ENCODE measurements at regions not wholly inside any gene's neighbourhood (a gene's known extent, or its start where the extent isn't known, plus 50 kb on each side); places are given as distances from the start of the nearest gene placed in this dataset.

DNA sequence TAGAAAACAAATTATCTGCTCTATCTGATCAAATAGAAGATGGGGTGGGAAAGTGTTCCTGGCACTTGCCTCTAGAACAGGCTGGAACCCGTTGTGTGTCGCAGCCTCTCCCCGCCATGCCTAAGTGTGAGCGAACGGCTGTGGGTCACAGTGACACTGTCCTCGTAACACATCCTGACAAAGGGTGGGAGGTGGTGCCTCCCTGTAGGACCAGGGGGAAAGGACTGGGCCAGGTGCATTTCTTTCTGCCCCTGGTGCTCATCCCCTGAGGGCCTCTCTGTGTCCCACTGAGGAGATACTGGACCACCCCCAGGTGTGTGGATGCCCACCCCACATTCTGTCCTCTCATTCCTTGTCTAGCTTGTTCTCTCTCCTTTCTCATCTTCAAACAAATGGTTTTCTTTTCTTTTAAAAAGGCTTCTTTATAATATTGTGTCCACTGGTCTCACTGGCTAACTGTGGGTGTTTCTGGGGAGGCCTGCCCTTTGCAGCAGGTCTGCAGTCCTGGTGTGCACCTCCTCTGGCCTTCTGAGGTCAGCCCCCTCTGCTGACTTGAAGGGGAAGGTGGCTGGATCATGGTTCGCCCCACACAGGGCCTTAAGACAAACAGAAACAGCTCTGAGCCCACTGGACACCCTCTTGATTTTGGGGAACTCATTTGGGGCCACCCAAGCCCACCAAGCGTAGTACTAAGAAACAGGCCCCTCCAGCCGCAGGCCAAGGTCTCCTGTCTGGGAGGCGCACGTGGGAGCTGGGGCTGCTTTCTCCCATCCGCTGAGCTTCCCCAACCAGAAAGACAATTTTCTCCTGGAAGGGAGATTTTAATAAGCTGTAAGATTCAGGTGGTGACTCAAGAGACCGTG is 152.5 kb upstream of the SOX1 start:
- Histone ChIP-seq H3K9me3 (ENCODE audit: control insufficient read depth, insufficient read depth, low read length) (no peaks in the 10 kb centered on the region), H3K4me1 (ENCODE audit: insufficient read depth, low read length) (no peaks in the 10 kb centered on the region), H3K9ac (ENCODE audit: low read depth, low read length) (no peak overlapping the region), H3K36me3 (ENCODE audit: insufficient read depth, low read length) (no peaks in the 10 kb centered on the region)

DNA sequence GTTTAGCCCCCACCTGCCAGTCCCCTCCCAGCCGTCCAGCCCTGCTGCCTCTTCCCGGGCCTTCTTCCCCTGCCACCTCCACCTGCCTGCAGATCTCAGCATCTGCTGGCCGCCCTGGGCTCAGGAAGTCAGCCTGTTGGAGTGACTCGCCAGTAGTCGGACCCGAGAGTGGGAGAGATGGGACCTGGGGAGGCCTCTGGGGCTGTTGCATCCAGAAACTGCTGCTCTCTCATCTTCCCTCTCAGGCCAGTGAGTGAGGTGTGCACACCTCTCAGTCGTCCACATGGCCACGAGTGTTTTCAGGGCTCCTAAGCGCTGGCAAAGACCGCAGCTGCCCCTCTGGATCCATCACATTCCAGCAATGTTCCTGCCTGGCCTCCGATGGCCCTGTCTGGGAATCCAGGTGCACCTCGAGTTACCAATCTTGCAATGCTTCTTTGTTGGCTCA is 151.8 kb upstream of the SOX1 start:
- Histone ChIP-seq H3K36me3 (ENCODE audit: insufficient read depth, low read length) (no peaks in the 10 kb centered on the region), H3K9ac (ENCODE audit: low read depth, low read length) (no peak overlapping the region), H3K4me1 (ENCODE audit: insufficient read depth, low read length) (no peaks in the 10 kb centered on the region), H3K9me3 (ENCODE audit: control insufficient read depth, insufficient read depth, low read length) (no peaks in the 10 kb centered on the region)

DNA sequence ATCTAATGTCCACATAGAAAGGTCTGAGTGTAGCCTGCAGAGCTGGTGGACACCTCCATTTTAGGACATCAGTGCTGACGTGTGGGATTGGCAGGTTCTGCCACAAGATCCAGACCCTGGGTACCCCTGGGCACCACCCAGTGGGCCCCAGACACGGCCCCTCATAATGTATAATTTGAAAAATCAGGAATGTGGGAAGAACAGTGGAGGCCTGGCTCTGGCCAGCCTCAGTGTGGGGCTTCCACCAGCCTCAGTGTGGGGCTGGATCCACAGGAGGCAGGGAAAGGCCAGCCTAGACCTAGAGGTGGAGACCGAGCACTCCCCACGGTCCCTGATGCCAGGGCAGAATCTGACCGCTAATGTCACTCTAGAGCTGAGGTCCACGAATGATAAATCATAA is 150.7 kb upstream of the SOX1 start:
- H3K4me1 ChIP-seq (ENCODE audit: insufficient read depth, low read length) = no peaks in the 10 kb centered on the region
- no peak overlapping the region for H3K9ac ChIP-seq (ENCODE audit: low read depth, low read length)
- H3K9me3 ChIP-seq (ENCODE audit: control insufficient read depth, insufficient read depth, low read length) = no peaks in the 10 kb centered on the region
- H3K36me3 ChIP-seq (ENCODE audit: insufficient read depth, low read length) = no peaks in the 10 kb centered on the region

DNA sequence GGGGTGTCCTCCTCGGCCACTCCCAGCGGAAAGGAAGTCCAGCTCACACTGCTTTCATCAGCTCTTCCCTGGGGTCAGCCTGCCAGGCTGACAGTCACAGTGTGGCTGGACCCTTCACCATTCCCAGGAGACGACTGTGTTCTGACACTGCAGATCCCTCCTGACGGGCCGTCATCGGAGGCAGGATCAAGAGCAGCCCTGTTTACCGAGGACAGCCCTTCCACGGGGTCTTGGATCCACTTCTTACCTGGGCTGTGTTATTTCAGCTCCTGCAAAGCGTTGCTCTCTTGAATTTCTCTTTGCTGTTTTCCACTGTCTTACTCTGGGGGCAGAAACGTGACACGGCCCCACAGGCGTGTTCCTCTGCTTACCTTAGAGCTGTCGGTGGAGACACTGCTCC is 149.9 kb upstream of the SOX1 start:
- Histone ChIP-seq H3K36me3 (ENCODE audit: insufficient read depth, low read length) (no peaks in the 10 kb centered on the region), H3K9ac (ENCODE audit: low read depth, low read length) (no peak overlapping the region), H3K4me1 (ENCODE audit: insufficient read depth, low read length) (no peaks in the 10 kb centered on the region), H3K9me3 (ENCODE audit: control insufficient read depth, insufficient read depth, low read length) (no peaks in the 10 kb centered on the region)

DNA sequence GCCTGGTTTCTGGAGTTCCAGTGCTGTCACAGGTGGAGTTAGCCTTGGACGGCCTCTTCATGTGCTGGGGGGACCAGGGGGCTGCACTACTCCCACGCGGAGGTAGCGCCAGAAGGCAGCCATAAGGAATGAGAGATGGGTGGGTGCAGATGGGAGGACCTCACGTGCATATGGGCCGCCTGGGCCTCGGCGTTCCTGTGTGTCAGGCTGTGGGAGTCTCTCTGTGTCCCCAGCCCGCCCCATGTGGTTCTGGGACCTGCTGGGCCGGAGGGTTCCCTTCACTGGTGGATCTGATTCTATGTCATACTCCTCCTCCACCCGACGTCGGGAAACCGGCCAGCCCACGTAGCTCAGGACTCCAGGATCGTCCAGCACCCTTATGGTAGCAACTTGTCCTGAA is 149.0 kb upstream of the SOX1 start:
- H3K36me3 ChIP-seq (ENCODE audit: insufficient read depth, low read length) = no peaks in the 10 kb centered on the region
- no peak overlapping the region for H3K9ac ChIP-seq (ENCODE audit: low read depth, low read length)
- H3K4me1 ChIP-seq (ENCODE audit: insufficient read depth, low read length) = no peaks in the 10 kb centered on the region
- no peaks in the 10 kb centered on the region for H3K9me3 ChIP-seq (ENCODE audit: control insufficient read depth, insufficient read depth, low read length)

DNA sequence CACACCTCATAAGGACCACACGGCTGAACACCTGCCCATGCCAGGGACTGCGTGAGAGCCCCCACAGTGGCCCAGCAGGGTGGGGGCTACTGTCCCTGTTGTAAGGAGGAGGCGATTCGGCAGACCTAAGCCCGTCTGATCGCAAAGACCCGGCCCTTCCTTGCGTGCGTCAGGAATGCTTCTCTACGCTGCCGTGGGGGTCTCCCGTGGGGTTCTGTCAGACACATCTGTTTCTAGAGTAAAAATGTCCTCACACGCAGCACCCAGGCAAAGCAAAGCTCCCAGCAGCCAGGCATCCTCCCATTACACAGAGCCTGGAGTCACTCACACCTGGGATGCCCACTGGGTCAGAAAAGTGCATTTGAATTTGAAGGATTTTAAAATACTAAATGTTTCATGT is 147.7 kb upstream of the SOX1 start:
- H3K9ac ChIP-seq (ENCODE audit: low read depth, low read length) = no peak overlapping the region
- H3K9me3 ChIP-seq (ENCODE audit: control insufficient read depth, insufficient read depth, low read length) = no peaks in the 10 kb centered on the region
- no peaks in the 10 kb centered on the region for H3K4me1 ChIP-seq (ENCODE audit: insufficient read depth, low read length)
- no peaks in the 10 kb centered on the region for H3K36me3 ChIP-seq (ENCODE audit: insufficient read depth, low read length)

DNA sequence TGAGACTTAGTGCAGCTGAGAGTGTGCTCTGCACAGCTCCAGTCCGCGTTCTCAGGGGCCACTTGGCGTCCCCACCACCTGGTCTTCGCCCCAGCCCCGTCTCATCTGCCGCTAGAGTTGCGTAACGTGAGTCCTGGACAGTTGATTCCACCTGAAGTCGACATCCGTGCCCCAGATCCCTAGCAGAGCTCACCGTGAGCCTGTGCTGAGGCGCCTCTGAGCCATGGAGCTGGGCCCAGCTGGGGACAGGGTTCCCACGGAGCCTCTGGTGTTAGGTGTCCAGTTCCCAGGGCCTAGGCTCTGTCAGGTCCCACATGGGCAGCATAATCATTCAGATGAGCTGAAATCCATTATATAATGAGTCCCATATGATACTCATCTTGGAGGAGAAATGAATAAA is 147.1 kb upstream of the SOX1 start:
- Histone ChIP-seq H3K4me1 (ENCODE audit: insufficient read depth, low read length) (no peaks in the 10 kb centered on the region), H3K36me3 (ENCODE audit: insufficient read depth, low read length) (no peaks in the 10 kb centered on the region), H3K9me3 (ENCODE audit: control insufficient read depth, insufficient read depth, low read length) (no peaks in the 10 kb centered on the region), H3K9ac (ENCODE audit: low read depth, low read length) (no peak overlapping the region)

DNA sequence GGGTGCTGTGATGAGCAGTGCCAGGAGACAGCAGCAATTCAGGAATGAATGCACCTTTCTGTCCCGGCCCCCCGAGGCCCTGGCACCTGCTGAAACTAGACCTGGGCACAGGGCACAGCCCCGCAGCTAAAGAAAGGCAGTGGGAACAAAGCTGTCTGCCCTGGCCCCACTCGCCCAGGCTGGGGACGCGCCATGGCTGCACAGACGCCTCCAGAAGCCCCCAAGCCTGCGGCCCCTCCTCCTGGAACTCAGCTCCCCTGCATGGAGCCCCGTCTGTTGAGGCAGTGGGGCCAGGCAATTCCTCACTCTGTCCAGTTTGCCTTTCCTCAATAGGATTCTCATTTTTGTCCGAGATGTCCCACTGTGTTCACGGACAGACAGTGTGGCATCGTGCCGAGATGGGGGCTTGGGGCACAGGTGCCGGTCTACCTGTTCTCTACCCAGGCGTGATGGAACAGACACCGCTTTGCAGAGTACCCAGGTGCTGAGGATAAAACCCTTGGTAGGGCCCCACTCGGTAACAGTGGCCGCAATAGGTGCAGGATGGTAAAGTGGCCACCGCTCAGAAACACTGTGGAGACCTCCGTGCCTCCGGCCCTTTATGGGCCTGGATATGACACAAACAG is 146.5 kb upstream of the SOX1 start:
- Histone ChIP-seq H3K4me1 (ENCODE audit: insufficient read depth, low read length) (no peaks in the 10 kb centered on the region), H3K9me3 (ENCODE audit: control insufficient read depth, insufficient read depth, low read length) (no peaks in the 10 kb centered on the region), H3K9ac (ENCODE audit: low read depth, low read length) (no peak overlapping the region), H3K36me3 (ENCODE audit: insufficient read depth, low read length) (no peaks in the 10 kb centered on the region)

DNA sequence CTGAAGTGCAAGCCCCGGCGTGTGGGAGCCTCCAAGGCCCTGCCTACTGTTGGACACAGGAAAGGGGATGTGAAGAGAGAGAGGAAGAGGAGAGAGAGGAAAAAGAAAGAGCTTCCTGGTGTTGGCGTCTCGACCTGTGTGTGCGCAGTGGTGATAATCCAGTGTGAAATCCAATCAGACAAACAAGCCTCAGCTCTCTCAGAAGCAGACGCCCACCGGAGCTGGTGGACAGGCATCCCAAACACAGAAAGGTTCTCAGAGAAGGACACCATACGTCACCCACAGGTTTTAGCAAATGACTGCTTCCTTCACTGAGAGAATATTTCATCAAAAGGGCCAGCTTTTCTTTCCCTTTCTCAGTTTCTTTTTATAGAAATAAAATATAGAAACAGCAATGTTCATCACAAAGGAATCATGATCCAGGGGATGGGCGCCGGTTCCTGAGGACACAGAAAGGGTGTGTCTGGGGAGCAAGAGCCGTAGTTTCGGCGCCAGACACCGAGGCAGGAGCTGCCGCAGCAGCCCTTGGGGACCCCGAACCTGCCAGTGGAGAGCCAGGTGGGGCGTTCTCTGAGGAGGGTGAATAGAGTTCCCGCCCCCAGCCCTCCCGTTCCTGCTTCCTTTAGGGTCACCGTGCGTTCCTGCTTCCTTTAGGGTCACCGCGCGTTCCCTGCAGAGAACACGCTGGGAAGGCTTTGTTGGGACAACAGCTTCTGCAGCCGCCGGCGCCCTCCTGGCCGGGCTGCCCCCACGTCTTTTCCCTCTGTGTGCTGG is 145.8 kb upstream of the SOX1 start:
- no peaks in the 10 kb centered on the region for H3K9me3 ChIP-seq (ENCODE audit: control insufficient read depth, insufficient read depth, low read length)
- no peak overlapping the region for H3K9ac ChIP-seq (ENCODE audit: low read depth, low read length)

DNA sequence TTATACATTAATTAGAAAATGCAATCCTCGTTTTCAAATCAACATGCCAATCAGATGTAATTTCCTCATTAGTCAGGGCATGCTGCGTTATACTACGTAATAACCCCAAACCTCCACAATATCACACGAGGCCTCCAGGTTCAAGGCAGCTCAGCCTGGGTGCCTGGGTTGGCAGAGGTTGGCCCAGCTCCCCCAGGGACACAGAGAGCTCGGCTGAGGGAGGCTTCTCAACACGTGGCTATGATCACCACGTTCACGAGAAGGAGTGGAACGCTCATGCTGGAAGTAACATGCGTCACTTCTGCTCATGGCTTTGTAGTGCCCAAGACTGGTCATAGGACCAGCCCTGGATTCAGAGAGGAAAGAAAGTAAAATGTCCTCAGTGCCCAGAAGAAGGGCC is 144.9 kb upstream of the SOX1 start:
- Histone ChIP-seq H3K9me3 (ENCODE audit: control insufficient read depth, insufficient read depth, low read length) (no peaks in the 10 kb centered on the region), H3K4me1 (ENCODE audit: insufficient read depth, low read length) (no peaks in the 10 kb centered on the region), H3K36me3 (ENCODE audit: insufficient read depth, low read length) (no peaks in the 10 kb centered on the region), H3K9ac (ENCODE audit: low read depth, low read length) (no peak overlapping the region)

More for the DNA sequence above, 145.8 kb upstream of the SOX1 start:
- Histone ChIP-seq H3K36me3 (ENCODE audit: insufficient read depth, low read length) (no peaks in the 10 kb centered on the region), H3K4me1 (ENCODE audit: insufficient read depth, low read length) (no peaks in the 10 kb centered on the region)

DNA sequence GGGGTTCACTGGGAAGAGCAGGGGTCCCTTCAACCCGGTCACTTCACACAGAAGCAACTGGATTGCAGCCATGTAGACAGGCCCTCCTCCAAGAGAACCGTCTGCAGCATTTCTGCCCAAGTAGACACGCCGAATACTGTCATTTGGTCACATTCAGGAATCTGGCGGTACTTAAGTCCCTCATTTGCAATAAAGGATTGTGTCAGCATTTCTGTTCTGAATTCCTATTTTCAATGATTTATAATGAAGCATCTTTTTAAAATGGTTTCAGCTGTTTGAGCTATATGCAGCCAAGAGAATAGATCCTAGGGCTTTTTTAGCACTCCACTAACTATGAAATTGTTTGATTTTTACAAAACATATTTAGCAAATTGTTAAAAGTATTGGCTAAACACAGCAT is 143.5 kb upstream of the SOX1 start:
- Histone ChIP-seq H3K36me3 (ENCODE audit: insufficient read depth, low read length) (no peaks in the 10 kb centered on the region), H3K4me1 (ENCODE audit: insufficient read depth, low read length) (no peaks in the 10 kb centered on the region), H3K9ac (ENCODE audit: low read depth, low read length) (no peak overlapping the region), H3K9me3 (ENCODE audit: control insufficient read depth, insufficient read depth, low read length) (no peaks in the 10 kb centered on the region)

DNA sequence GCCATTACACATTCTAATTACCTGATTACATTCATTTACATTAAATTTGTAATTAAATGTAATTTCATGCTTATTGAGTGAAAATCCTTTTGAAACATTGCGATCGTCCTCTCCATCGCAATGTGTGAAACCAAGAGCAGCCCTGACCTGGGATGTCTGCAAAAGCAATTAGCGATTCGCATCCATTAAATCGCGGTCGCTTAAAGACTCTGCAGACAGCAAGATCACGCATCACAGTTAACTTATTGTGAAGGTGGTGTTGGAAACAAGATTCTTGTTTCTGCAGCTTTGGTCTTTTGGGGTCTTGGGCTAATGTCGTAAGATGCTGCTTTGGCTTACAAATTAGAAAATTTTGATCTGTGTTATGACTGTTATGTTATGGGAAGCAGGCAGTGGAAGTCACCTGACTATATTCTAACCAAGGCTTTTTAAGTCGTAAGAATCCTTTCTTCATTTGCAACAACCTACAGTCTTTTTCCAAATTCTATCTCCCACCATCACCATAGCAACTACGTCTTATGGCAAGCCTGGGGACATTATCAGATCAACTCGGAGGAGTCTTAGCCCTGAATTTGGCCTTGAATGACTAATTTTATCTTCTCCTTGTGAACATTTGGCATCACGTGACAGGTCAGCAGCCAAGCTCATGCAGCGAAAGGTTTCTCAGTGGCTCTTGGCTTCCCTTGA is 142.8 kb upstream of the SOX1 start:
- Histone ChIP-seq H3K9me3 (ENCODE audit: control insufficient read depth, insufficient read depth, low read length) (no peaks in the 10 kb centered on the region), H3K9ac (ENCODE audit: low read depth, low read length) (no peak overlapping the region), H3K4me1 (ENCODE audit: insufficient read depth, low read length) (no peaks in the 10 kb centered on the region), H3K36me3 (ENCODE audit: insufficient read depth, low read length) (no peaks in the 10 kb centered on the region)

DNA sequence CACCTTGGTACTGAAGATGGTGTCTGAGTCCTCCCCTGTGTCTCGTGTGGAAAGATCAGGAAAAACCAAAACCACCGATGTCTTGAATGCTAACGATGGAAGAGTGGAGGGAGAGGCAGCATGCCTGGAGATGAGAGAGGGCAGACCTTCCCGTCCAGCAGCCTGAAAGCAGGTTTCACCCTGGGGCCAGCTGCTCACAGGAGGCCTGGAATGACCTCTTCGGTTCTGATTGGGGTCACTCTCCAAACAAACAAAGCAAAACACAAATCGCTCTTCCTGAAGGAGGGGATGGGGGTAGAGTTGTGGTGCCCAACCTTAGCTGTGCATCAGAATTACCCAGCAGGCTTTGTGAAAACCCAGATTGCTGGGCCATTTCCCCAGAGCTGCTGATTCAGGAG is 142.3 kb upstream of the SOX1 start:
- Histone ChIP-seq H3K36me3 (ENCODE audit: insufficient read depth, low read length) (no peaks in the 10 kb centered on the region), H3K4me1 (ENCODE audit: insufficient read depth, low read length) (no peaks in the 10 kb centered on the region), H3K9ac (ENCODE audit: low read depth, low read length) (no peak overlapping the region), H3K9me3 (ENCODE audit: control insufficient read depth, insufficient read depth, low read length) (no peaks in the 10 kb centered on the region)

DNA sequence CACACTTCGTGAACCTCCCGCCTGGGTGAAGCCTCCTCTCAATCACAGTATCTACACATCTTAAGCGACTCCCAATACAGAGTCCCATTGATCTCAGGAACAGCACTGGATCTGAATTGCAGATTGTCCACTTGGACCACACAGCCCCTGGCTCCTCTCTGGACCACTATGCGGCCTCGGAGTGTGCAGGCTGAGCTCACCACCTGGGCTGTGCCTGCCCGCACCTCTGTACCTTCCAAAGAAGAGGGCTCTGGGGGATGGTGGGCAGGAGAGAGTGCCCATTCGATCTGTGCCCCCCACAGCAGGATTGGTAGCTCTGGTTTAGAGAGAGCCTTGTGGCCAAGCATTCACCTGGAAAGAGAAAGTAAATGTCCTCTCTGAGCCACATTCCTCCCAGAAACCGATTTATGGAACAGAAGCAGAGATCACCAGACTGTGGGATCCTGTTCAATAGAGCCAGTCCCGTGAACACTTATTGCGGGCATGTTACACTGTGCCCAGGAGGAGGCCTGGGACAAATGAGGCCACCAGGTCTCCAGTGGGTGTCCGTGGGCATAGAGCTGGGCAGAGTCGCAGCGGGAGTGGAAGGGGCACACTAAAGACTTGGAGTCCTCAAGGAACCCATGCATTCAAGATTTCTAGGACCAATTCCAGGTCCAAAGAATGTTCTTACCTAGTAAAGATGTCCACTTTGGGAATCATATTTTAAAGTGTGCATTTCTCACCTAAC is 141.6 kb upstream of the SOX1 start:
- Histone ChIP-seq H3K36me3 (ENCODE audit: insufficient read depth, low read length) (no peaks in the 10 kb centered on the region), H3K4me1 (ENCODE audit: insufficient read depth, low read length) (no peaks in the 10 kb centered on the region), H3K9ac (ENCODE audit: low read depth, low read length) (no peak overlapping the region), H3K9me3 (ENCODE audit: control insufficient read depth, insufficient read depth, low read length) (no peaks in the 10 kb centered on the region)
